H1 (cell line): ENCODE measurements at regions not wholly inside any gene's neighbourhood (a gene's known extent, or its start where the extent isn't known, plus 50 kb on each side); places are given as distances from the start of the nearest gene placed in this dataset.

Experiments
- CTCF ChIA-PET: fragments of 300-600 bp; sonication (Branson Sonifier 250); formaldehyde crosslinking; loops from one replicate; lab custom pipeline; 2021; ENCODE audit not compliant: partially characterized antibody; lab: Charles Lee
- POLR2A ChIA-PET: fragments of 300-600 bp; sonication (Branson Sonifier 250); formaldehyde crosslinking; loops from one replicate; lab custom pipeline; 2021; ENCODE audit warnings: inconsistent platforms; ENCODE audit not compliant: partially characterized antibody; lab: Charles Lee
- DNase-seq, 2 experiments: peaks; one replicate each; pipeline versions ENCODE4 v3.0.0 to v3.0.0-alpha.2; 2010 to 2022; ENCODE audit warnings: low spot score in 2 of 2, low read depth in 1 of 2, mixed read lengths in 1 of 2
- FAIRE-seq: peaks from 2 replicates; lab custom pipeline; 2011; peaks lifted over from hg19 to GRCh38; lab: Jason Lieb, UNC
- H2AFZ ChIP-seq: 2 replicates; pipeline ENCODE4 v1.8.1; 2012; ENCODE audit warnings: low read length, inconsistent platforms
- H2AK5ac ChIP-seq: 2 replicates; pipeline ENCODE4 v1.6.1; 2013; ENCODE audit warnings: low read depth, low read length
- H2BK120ac ChIP-seq: replicated peaks from 2 replicates; pipeline ENCODE3; 2013; ENCODE audit warnings: low read depth, low read length, inconsistent platforms
- H2BK12ac ChIP-seq: 2 replicates; pipeline ENCODE4 v1.6.1; 2013; ENCODE audit warnings: low read depth, low read length
- H2BK15ac ChIP-seq: 2 replicates; pipeline ENCODE4 v1.6.1; 2013; ENCODE audit warnings: low read length
- H2BK20ac ChIP-seq: 2 replicates; pipeline ENCODE4 v1.6.1; 2013; ENCODE audit warnings: low read length
- H2BK5ac ChIP-seq: 2 replicates; pipeline ENCODE4 v1.6.1; 2013; ENCODE audit warnings: low read depth, low read length
- H3K14ac ChIP-seq: 2 replicates; pipeline ENCODE4 v1.6.1; 2013; ENCODE audit warnings: inconsistent platforms; ENCODE audit not compliant: insufficient read length
- H3K18ac ChIP-seq: 2 replicates; pipeline ENCODE4 v1.6.1; 2013; ENCODE audit warnings: low read length; ENCODE audit errors: extremely low read depth
- H3K23ac ChIP-seq: 2 replicates; pipeline ENCODE4 v1.6.1; 2013; ENCODE audit warnings: inconsistent platforms; ENCODE audit not compliant: insufficient read length
- H3K23me2 ChIP-seq: 2 replicates; pipeline ENCODE4 v1.6.1; 2013; ENCODE audit warnings: low read depth, low read length
- H3K27ac ChIP-seq: 2 replicates; pipeline ENCODE4 v1.6.1; 2011; ENCODE audit warnings: low read depth, low read length, inconsistent platforms
- H3K27me3 ChIP-seq, 4 experiments: replicated peaks in 1 of 4; 1 replicate in 1 of 4; 2 replicates in 3 of 4; pipeline versions ENCODE4 v1.6.1 to v1.8.1; 2011 to 2013; ENCODE audit warnings: low read length in 3 of 4, mild to moderate bottlenecking in 3 of 4, inconsistent platforms in 2 of 4, mixed read lengths in 2 of 4, moderate library complexity in 1 of 4; ENCODE audit not compliant: control insufficient read depth in 3 of 4, insufficient read depth in 3 of 4; ENCODE audit errors: extremely low read depth in 1 of 4
- H3K36me3 ChIP-seq, 4 experiments: 2 replicates each; pipeline versions ENCODE4 v1.6.1 to v1.8.1; 2011 to 2013; ENCODE audit warnings: mild to moderate bottlenecking in 4 of 4, low read length in 3 of 4, moderate library complexity in 2 of 4, control low read depth in 1 of 4, inconsistent platforms in 1 of 4; ENCODE audit not compliant: insufficient read depth in 4 of 4, control insufficient read depth in 2 of 4
- H3K4ac ChIP-seq: replicated peaks from 2 replicates; pipeline ENCODE3; 2013; ENCODE audit warnings: low read length, low read depth, mixed read lengths, inconsistent platforms; ENCODE audit not compliant: insufficient read length
- H3K4me1 ChIP-seq, 4 experiments: replicated peaks in 1 of 4; 1 replicate in 1 of 4; 2 replicates in 3 of 4; pipeline versions ENCODE4 v1.6.1 to v1.8.1; 2011 to 2013; ENCODE audit warnings: low read length in 3 of 4, inconsistent platforms in 2 of 4, mixed read lengths in 1 of 4; ENCODE audit not compliant: insufficient read depth in 4 of 4, control insufficient read depth in 3 of 4
- H3K4me2 ChIP-seq, 2 experiments: 2 replicates each; pipeline versions ENCODE4 v1.6.1 to v1.8.1; 2011 to 2013; ENCODE audit warnings: low read depth in 2 of 2, low read length in 2 of 2, control low read depth in 1 of 2, inconsistent platforms in 1 of 2, mild to moderate bottlenecking in 1 of 2; ENCODE audit not compliant: insufficient read depth in 1 of 2
- H3K4me3 ChIP-seq, 4 experiments: fragments of 200-600, 300-600 bp in 1 of 4; sonication (generic), shearing (Covaris generic), sonication (Bioruptor Twin) in 1 of 4; 2 replicates each; pipeline versions ENCODE4 v1.5.1 to v1.8.1; 2011 to 2016; ENCODE audit warnings: low read length in 4 of 4, low read depth in 3 of 4, control low read depth in 2 of 4, inconsistent platforms in 2 of 4, mild to moderate bottlenecking in 2 of 4, mixed read lengths in 1 of 4, moderate library complexity in 1 of 4; ENCODE audit not compliant: insufficient read depth in 2 of 4; ENCODE audit errors: extremely low read depth in 1 of 4
- H3K56ac ChIP-seq: replicated peaks from 2 replicates; pipeline ENCODE3; 2013; ENCODE audit warnings: low read depth, mild to moderate bottlenecking, mixed read lengths, low read length, inconsistent platforms; ENCODE audit not compliant: insufficient read length
- H3K79me1 ChIP-seq: 2 replicates; pipeline ENCODE4 v1.6.1; 2013; ENCODE audit warnings: low read depth, low read length, control low read depth
- H3K79me2 ChIP-seq, 2 experiments: 2 replicates each; pipeline versions ENCODE4 v1.6.1 to v1.8.1; 2012 to 2013; ENCODE audit warnings: low read length in 2 of 2, mild to moderate bottlenecking in 2 of 2, inconsistent platforms in 1 of 2; ENCODE audit not compliant: insufficient read depth in 2 of 2, control insufficient read depth in 1 of 2
- H3K9ac ChIP-seq, 4 experiments: replicated peaks in 1 of 4; 1 replicate in 1 of 4; 2 replicates in 3 of 4; pipeline versions ENCODE4 v1.6.1 to v1.8.1; 2011 to 2013; ENCODE audit warnings: low read depth in 3 of 4, low read length in 3 of 4, control low read depth in 2 of 4, mild to moderate bottlenecking in 2 of 4, moderate library complexity in 2 of 4, inconsistent platforms in 1 of 4; ENCODE audit errors: extremely low read depth in 1 of 4
- H3K9me3 ChIP-seq, 2 experiments: 2 replicates each; pipeline versions ENCODE4 v1.6.1 to v1.8.1; 2012 to 2013; ENCODE audit warnings: mild to moderate bottlenecking in 2 of 2, moderate library complexity in 2 of 2, control low read depth in 1 of 2, inconsistent platforms in 1 of 2, low read depth in 1 of 2, low read length in 1 of 2, mixed read lengths in 1 of 2; ENCODE audit not compliant: insufficient read depth in 2 of 2
- H4K20me1 ChIP-seq, 2 experiments: replicated peaks in 1 of 2; 2 replicates each; pipeline versions ENCODE3 to v1.8.1; 2011 to 2013; ENCODE audit warnings: inconsistent platforms in 2 of 2, low read length in 2 of 2, mild to moderate bottlenecking in 1 of 2; ENCODE audit not compliant: insufficient read depth in 2 of 2, control insufficient read depth in 1 of 2
- H4K5ac ChIP-seq: 2 replicates; pipeline ENCODE4 v1.6.1; 2013; ENCODE audit warnings: low read length, low read depth, mixed read lengths, inconsistent platforms; ENCODE audit not compliant: insufficient read length
- H4K8ac ChIP-seq: 2 replicates; pipeline ENCODE4 v1.8.0; 2013; ENCODE audit warnings: mild to moderate bottlenecking, moderate library complexity, low read length, inconsistent platforms; ENCODE audit not compliant: insufficient read depth; ENCODE audit errors: extremely low read depth
- H4K91ac ChIP-seq: replicated peaks from 2 replicates; pipeline ENCODE3; 2013; ENCODE audit warnings: low read length, mixed read lengths, inconsistent platforms; ENCODE audit not compliant: insufficient read length
- ASH2L ChIP-seq: fragments of 200-600, 300-600 bp; sonication (generic); IDR thresholded peaks from one replicate; pipeline ENCODE4 v1.7.1; 2017; ENCODE audit warnings: low read length
- BCL11A ChIP-seq, 2 experiments: IDR thresholded peaks; one replicate each; pipeline ENCODE4 v1.6.1; 2011; ENCODE audit warnings: low read depth in 2 of 2, low read length in 2 of 2, mild to moderate bottlenecking in 2 of 2
- CBX8 ChIP-seq: fragments of 300-800, 300-1000 bp; sonication (generic); IDR thresholded peaks from 2 replicates; pipeline ENCODE4 v1.7.1; 2016; ENCODE audit warnings: low read depth, low read length, borderline replicate concordance
- CEBPB ChIP-seq: IDR thresholded peaks from 2 replicates; pipeline ENCODE4 v1.6.1; 2012; ENCODE audit warnings: low read depth, low read length
- CHD1 ChIP-seq: IDR thresholded peaks from 2 replicates; pipeline ENCODE4 v1.6.1; 2012; ENCODE audit warnings: low read depth, low read length, improper control_type of control experiment
- EZH2 ChIP-seq: fragments of 200-600 bp; sonication (generic); IDR thresholded peaks from 2 replicates; pipeline ENCODE4 v1.7.1; 2012; ENCODE audit warnings: low read depth, mild to moderate bottlenecking, moderate library complexity, low read length, inconsistent platforms; ENCODE audit not compliant: severe bottlenecking
- GABPA ChIP-seq: IDR thresholded peaks from 2 replicates; pipeline ENCODE4 v1.6.1; 2011; ENCODE audit warnings: mild to moderate bottlenecking, low read length, moderate library complexity, borderline replicate concordance; ENCODE audit not compliant: insufficient read depth
- KDM1A ChIP-seq: fragments of 200-600, 300-600 bp; sonication (generic); IDR thresholded peaks from 2 replicates; pipeline ENCODE4 v1.7.1; 2016; ENCODE audit warnings: mild to moderate bottlenecking, low read length, borderline replicate concordance
- NRF1 ChIP-seq: IDR thresholded peaks from 2 replicates; pipeline ENCODE4 v1.6.1; 2011; ENCODE audit warnings: mild to moderate bottlenecking, low read depth, low read length, improper control_type of control experiment
- POU5F1 ChIP-seq: IDR thresholded peaks from 2 replicates; pipeline ENCODE4 v1.6.1; 2011; ENCODE audit warnings: low read depth, mild to moderate bottlenecking, low read length, moderate library complexity
- RNF2 ChIP-seq: fragments of 200-900, 300-1000 bp; sonication (generic); IDR thresholded peaks from 2 replicates; pipeline ENCODE4 v1.7.1; 2016; ENCODE audit warnings: borderline replicate concordance, low read depth, mild to moderate bottlenecking, antibody characterized with exemption, low read length; ENCODE audit not compliant: poor library complexity, severe bottlenecking; ENCODE audit errors: missing control alignments
- TAF1 ChIP-seq: IDR thresholded peaks from 2 replicates; pipeline ENCODE4 v1.6.1; 2011; ENCODE audit warnings: mild to moderate bottlenecking, low read depth, low read length
- TCF12 ChIP-seq: IDR thresholded peaks from 2 replicates; pipeline ENCODE4 v1.6.1; 2011; ENCODE audit warnings: low read depth, mild to moderate bottlenecking, low read length
- WGBS, 2 experiments: shearing (Covaris generic) in 1 of 2; methylation state at CpG; one replicate each; pipeline versions ENCODE4 v1.1.6 to v1.1.7; 2013 to 2015; ENCODE audit warnings: low lambda C conversion rate in 2 of 2, mixed read lengths in 2 of 2, inconsistent platforms in 1 of 2, low coverage in 1 of 2, missing lambda C conversion rate in 1 of 2; ENCODE audit not compliant: insufficient replicate concordance in 2 of 2, insufficient coverage in 1 of 2, insufficient read length in 1 of 2; ENCODE audit errors: extremely low coverage in 1 of 2, missing lambda C conversion rate in 1 of 2; 5-methylcytosine and 5-hydroxymethylcytosine counted together
- TF ChIP-seq, protein P1 (sequence below): IDR thresholded peaks from 2 replicates; pipeline ENCODE4 v1.6.1; 2012; ENCODE audit warnings: inconsistent platforms

DNA sequence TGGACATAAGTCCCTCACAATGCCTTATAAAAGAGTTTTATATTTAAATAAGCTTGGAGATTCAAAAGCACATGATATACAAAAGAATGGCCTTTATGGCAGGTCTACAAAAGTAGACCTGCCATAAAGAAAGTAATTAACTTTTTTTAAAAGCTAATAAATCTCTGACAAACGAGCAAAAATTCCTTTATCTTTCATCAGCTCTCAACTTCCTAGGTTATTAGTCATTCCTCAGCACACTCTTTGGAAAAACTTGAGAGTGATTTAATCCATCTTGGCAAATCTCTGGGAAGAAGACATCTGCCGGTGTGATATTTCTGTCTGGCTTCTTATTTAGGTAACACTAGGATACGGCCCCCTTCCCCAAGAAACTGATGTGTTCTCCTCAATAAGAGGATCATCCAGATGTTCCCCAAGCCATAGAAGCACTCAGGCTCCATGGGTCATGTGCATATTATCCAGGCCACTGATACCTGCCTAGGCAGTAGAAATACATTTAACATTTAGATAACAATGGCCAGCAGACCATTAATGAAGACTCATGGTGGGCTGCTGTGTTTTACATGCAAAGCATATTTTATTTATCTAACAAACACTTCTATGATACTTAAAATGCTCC lies 372.7 kb downstream of the LIG4 start:
- Histone ChIP-seq H3K27me3 (no peaks in the 10 kb centered on the region), H3K4ac (no peak overlapping the region), H4K8ac (no peak overlapping the region), H4K20me1 (no peaks in the 10 kb centered on the region), H3K9me3 (no peaks in the 10 kb centered on the region), H3K9ac (no peak overlapping the region; a peak in 1 of 7 replicates), H2AFZ (no peak overlapping the region), H3K23ac (no peak overlapping the region), H2BK5ac (no peak overlapping the region), H3K4me2 (peak overlapping the region; percentile 17 to 35; a peak in 2 of 4 replicates), H2AK5ac (no peak overlapping the region), H3K36me3 (no peaks in the 10 kb centered on the region), H3K14ac (no peak overlapping the region), H3K79me2 (peaks cover 0 to 5% of the 10 kb centered on the region in 2 experiments; a peak in 1 of 4 replicates), H3K27ac (no peak overlapping the region), H2BK120ac (no peak overlapping the region), H2BK20ac (no peak overlapping the region), H3K4me3 (0 out of 8 replicates have a peak overlapping the region, but pooled peaks of 1 of the 4 experiments have one; percentile 3), H3K79me1 (no peaks in the 10 kb centered on the region), H3K23me2 (no peaks in the 10 kb centered on the region), H2BK12ac (no peak overlapping the region), H4K91ac (no peak overlapping the region), H3K4me1 (peaks cover 5 to 22% (median 14%) of the 10 kb centered on the region in 4 experiments), H3K56ac (no peak overlapping the region), H3K18ac (no peak overlapping the region), H2BK15ac (no peak overlapping the region), H4K5ac (no peak overlapping the region)
- DNase-seq (no peak), FAIRE-seq (no peak)
- ChIA-PET CTCF (no interaction called here), POLR2A (no interaction called here)
- no peak for TF ChIP-seq POU5F1
- TF ChIP-seq CEBPB = no peak
- TF ChIP-seq CHD1 = no peak
- TF ChIP-seq EZH2 = no peak
- TF ChIP-seq RNF2 = no peak
- no peak for TF ChIP-seq ASH2L
- no peak for TF ChIP-seq GABPA
- no peak for TF ChIP-seq NRF1
- TF ChIP-seq CBX8 = no peak
- no peak for TF ChIP-seq BCL11A (IDR thresholded peaks at IDR 0.05; ENCODE audit: low read depth in 2 of 2, low read length in 2 of 2)
- TF ChIP-seq KDM1A = no peak
- no peak for TF ChIP-seq TAF1
- TF ChIP-seq TCF12 = no peak
- TF ChIP-seq, protein P1, sequence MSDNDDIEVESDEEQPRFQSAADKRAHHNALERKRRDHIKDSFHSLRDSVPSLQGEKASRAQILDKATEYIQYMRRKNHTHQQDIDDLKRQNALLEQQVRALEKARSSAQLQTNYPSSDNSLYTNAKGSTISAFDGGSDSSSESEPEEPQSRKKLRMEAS = no peak
- 69% methylated on average over 3 of the region's 3 CpGs; no CpG with 5 or more reads in 1 of the 2 experiments for WGBS, 2 experiments
